Right lobe of liver (tissue), 4 donors: ENCODE measurements at regions not wholly inside any gene's neighbourhood (a gene's known extent, or its start where the extent isn't known, plus 50 kb on each side); places are given as distances from the start of the nearest gene placed in this dataset.

Source experiments
- CTCF ChIP-seq, 4 donors: fragments of 200-600 bp in 3 of 4; fragments of 450-650 bp in 1 of 4; IDR thresholded peaks; one replicate each; pipeline versions ENCODE4 v1.5.1 to v1.8.0; 2016 to 2022; ENCODE audit warnings: antibody characterized with exemption in 4 of 4, mild to moderate bottlenecking in 2 of 4
- POLR2A ChIP-seq: fragments of 450-650 bp; IDR thresholded peaks from one replicate; pipeline ENCODE4 v1.6.1; 2017; ENCODE audit warnings: antibody characterized with exemption, mild to moderate bottlenecking
- donor health status: DM: no; HTN: no; CAD: no.
- donor health status: DM: no; HTN: no; CAD: no.
- donor health status: DM: no; HTN: yes; CAD: no.

- TF ChIP-seq CTCF (IDR thresholded peaks at IDR 0.05): no peak
- no peak for TF ChIP-seq POLR2A
Measured at GRCh38 chr4:128636906-128637305, 172.6 kb upstream of the JADE1 start.
